ENCODE measurements at regions not wholly inside any gene's neighbourhood (a gene's known extent, or its start where the extent isn't known, plus 50 kb on each side); places are given as distances from the start of the nearest gene placed in this dataset.
"Not testable (repeated sequence)": the region's sequence is repeated elsewhere in the genome, so short reads cannot be mapped to it uniquely, and the experiment has no call there.

- no peak overlapping the region for H3K4me3 ChIP-seq (ENCODE audit: low read depth, low read length)
- no peak for TF ChIP-seq CTCF (conservative IDR thresholded peaks at IDR 0.05; ENCODE audit: low read depth, low read length)
- no peak for DNase-seq (ENCODE audit: low read depth)
These were observed 136.9 kb upstream of the FBXO11 start for GRCh38 chr2:48043131-48043700.

DNA sequence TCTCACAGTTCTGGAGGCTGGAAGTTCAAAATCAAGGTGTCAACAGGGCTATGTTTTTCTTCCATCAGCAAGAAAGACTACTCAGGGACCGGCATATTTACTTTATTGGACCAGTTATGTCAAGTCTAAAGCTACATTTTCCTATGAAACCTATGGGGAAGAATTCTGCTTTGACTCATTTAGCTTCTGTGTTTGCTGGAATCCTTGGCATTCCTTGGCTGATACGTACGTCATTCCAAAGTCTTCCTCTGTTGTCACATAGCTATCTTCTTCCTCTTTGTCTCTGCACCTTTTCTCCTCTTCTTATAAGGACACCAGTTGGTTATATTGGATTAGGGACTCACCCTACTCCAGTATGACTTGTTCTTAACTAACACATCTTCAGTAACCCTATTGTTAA, 137.4 kb upstream of the FBXO11 start:
- H3K4me3 ChIP-seq (ENCODE audit: low read depth, low read length): no peak overlapping the region
- no peak for DNase-seq (ENCODE audit: low read depth)
- TF ChIP-seq CTCF (conservative IDR thresholded peaks at IDR 0.05; ENCODE audit: low read depth, low read length): no peak

- no peak for TF ChIP-seq CTCF (conservative IDR thresholded peaks at IDR 0.05; ENCODE audit: low read depth, low read length)
- no peak overlapping the region for H3K4me3 ChIP-seq (ENCODE audit: low read depth, low read length)
- no peak for DNase-seq (ENCODE audit: low read depth)
These were observed 139.3 kb upstream of the FBXO11 start for GRCh38 chr2:48045613-48046012.

DNA sequence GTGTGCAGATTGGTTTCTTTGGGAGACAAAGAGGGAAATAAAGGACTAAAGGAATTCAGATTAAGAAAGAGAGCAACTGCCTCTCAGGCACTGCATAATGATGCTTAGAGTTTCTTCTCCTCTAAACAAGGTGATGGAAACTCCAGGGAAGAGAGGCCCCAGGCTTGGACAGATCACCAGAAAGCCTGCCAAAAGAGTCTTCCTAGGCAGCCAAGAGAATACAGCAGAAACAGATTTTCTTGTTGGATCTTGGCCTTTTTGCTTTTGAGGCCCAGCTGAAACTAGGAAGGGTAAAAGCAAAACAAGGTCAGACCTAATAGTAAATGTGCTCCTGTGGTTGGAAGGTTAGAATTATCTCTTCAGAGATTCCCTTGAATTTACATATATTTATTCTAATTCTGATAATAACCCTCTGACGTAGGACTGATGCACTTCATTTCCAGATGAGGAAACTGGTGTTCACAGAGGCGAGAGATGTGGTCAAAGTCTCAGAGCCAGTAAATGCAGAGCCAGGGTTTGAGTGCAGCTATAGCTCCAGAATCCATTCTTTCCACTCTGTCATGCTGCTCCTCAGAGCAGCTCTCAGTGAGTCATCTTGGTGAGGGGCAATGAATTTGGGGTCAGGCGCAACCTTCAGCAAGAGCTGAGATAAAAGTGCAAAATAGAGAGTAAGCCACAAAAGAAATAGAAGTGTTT, 142.3 kb upstream of the FBXO11 start:
- no peak for TF ChIP-seq CTCF (conservative IDR thresholded peaks at IDR 0.05; ENCODE audit: low read depth, low read length)

DNA sequence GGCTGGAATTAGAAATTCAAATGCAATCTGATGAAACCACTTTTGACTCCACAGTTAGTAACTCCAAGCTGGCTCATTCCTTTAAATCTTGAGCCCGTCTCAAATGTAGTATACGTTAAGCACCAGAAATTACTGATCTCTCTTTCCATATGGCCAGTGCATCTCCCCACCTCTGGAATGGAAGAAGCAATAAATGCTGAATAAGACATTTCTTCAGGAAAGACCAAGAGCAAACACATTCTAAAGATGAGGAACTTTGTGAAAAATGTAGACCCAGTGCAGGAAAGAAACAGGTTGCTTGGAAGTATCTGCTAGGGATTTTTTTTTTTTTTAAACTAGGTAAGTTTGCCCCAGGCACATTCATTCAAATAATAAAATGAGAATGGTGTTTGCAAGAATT, 143.1 kb upstream of the FBXO11 start:
- H3K4me3 ChIP-seq (ENCODE audit: low read depth, low read length): no peak overlapping the region
- no peak for DNase-seq (ENCODE audit: low read depth)
- no peak for TF ChIP-seq CTCF (conservative IDR thresholded peaks at IDR 0.05; ENCODE audit: low read depth, low read length)

More for the DNA sequence above, 142.3 kb upstream of the FBXO11 start:
- no peak for DNase-seq (ENCODE audit: low read depth)
- H3K4me3 ChIP-seq (ENCODE audit: low read depth, low read length): no peak overlapping the region

GRCh38 chr2:48050711-48051110, 144.4 kb upstream of the FBXO11 start:
- DNase-seq (ENCODE audit: low read depth): no peak
- no peak for TF ChIP-seq CTCF (conservative IDR thresholded peaks at IDR 0.05; ENCODE audit: low read depth, low read length)
- H3K4me3 ChIP-seq (ENCODE audit: low read depth, low read length): no peak overlapping the region

GRCh38 chr2:48059975-48060374, 153.7 kb upstream of the FBXO11 start:
- TF ChIP-seq CTCF (conservative IDR thresholded peaks at IDR 0.05; ENCODE audit: low read depth, low read length): no peak
- H3K4me3 ChIP-seq (ENCODE audit: low read depth, low read length): no peak overlapping the region
- no peak for DNase-seq (ENCODE audit: low read depth)

DNA sequence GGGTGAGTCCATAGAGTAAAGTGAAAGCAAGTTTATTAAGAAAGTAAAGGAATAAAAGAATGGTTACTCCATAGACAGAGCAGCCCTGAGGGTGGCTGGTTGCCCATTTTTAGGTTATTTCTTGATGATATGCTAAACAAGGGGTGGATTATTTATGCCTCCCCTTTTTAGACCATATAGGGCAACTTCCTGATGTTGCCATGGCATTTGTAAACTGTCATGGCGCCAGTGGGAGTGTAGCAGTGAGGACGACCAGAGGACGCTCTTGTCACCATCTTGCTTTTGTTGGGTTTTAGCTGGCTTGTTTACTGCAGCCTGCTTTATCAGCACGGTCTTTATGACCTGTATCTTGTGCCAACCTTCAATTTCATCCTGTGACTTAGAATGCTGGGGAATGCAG, 155.4 kb upstream of the FBXO11 start:
- DNase-seq (ENCODE audit: low read depth); H3K4me3 ChIP-seq (ENCODE audit: low read depth, low read length): not testable (repeated sequence)

All from epithelial cell of proximal tubule (primary cell).